ENCODE measurements at regions not wholly inside any gene's neighbourhood (a gene's known extent, or its start where the extent isn't known, plus 50 kb on each side); places are given as distances from the start of the nearest gene placed in this dataset.

DNA sequence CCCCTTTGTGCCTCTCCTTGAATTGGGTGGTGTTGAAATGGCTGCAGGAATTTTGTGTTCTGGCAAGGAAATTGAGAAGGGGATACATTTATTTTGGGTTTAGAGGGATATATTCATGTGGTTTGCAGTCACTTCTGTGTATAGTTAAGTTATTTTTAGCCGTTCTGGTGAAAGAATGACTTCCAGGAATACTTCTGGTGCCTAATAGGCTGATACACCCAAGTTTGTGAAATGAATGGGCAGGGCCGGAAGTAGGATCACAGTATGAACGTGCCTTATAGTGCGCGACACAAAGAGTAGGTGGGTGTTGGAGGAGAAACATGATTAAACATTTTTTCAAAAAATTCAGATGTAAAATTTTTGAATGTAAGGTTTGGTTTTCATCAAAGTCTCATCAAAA lies 168.6 kb upstream of the ATP5MC3 start:
- no peak for DNase-seq
- BruUV-seq (replicated peaks) = no TSS peak
- H3K9me3 ChIP-seq = no peaks in the 10 kb centered on the region
- H3K4me3 ChIP-seq (ENCODE audit: low read depth, low read length) = no peak overlapping the region
- ChIA-PET POLR2A (no interaction called here), CTCF (no interaction called here)
- no peaks in the 10 kb centered on the region for H3K4me1 ChIP-seq
- no peaks in the 10 kb centered on the region for H3K36me3 ChIP-seq (ENCODE audit: control insufficient read depth, insufficient read depth, low read length)
- Mint-ChIP-seq H3K36me3 (ENCODE audit: insufficient read depth, unreplicated experiment) (no peaks in the 10 kb centered on the region), H3K27ac (ENCODE audit: unreplicated experiment) (no peak overlapping the region), H3K4me1 (ENCODE audit: low read depth, unreplicated experiment) (no peaks in the 10 kb centered on the region), H3K27me3 (ENCODE audit: insufficient read depth, unreplicated experiment) (peaks cover 27% of the 10 kb centered on the region), H3K9me3 (ENCODE audit: unreplicated experiment) (no peaks in the 10 kb centered on the region), H3K4me3 (ENCODE audit: unreplicated experiment) (no peak overlapping the region)
- intact Hi-C loops (cut with micrococcal nuclease; ENCODE audit: unreplicated experiment) = no loop called here
- no peaks in the 10 kb centered on the region; the same call in 1 of the 2 replicates for H3K27me3 ChIP-seq (replicated peaks; ENCODE audit: control insufficient read depth, insufficient read depth, low read length)
- TF ChIP-seq, protein P1, sequence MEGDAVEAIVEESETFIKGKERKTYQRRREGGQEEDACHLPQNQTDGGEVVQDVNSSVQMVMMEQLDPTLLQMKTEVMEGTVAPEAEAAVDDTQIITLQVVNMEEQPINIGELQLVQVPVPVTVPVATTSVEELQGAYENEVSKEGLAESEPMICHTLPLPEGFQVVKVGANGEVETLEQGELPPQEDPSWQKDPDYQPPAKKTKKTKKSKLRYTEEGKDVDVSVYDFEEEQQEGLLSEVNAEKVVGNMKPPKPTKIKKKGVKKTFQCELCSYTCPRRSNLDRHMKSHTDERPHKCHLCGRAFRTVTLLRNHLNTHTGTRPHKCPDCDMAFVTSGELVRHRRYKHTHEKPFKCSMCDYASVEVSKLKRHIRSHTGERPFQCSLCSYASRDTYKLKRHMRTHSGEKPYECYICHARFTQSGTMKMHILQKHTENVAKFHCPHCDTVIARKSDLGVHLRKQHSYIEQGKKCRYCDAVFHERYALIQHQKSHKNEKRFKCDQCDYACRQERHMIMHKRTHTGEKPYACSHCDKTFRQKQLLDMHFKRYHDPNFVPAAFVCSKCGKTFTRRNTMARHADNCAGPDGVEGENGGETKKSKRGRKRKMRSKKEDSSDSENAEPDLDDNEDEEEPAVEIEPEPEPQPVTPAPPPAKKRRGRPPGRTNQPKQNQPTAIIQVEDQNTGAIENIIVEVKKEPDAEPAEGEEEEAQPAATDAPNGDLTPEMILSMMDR (IDR thresholded peaks at IDR 0.05; ENCODE audit: insufficient read depth in 1 of 2, low read depth in 1 of 2, low read length in 1 of 2, severe bottlenecking in 1 of 2, unreplicated experiment in 1 of 2) = no peak

GRCh38 chr2:175342085-175342484 lies 160.6 kb upstream of the ATP5MC3 start:
- no peaks in the 10 kb centered on the region for H3K4me1 Mint-ChIP-seq (ENCODE audit: low read depth, unreplicated experiment)
- ChIA-PET CTCF (no interaction called here), POLR2A (no interaction called here)
- no peak for DNase-seq
- BruUV-seq (replicated peaks) = no TSS peak
- no peaks in the 10 kb centered on the region for H3K36me3 ChIP-seq (ENCODE audit: control insufficient read depth, insufficient read depth, low read length)
- H3K27me3 Mint-ChIP-seq (ENCODE audit: insufficient read depth, unreplicated experiment) = peaks cover 3% of the 10 kb centered on the region
- no peaks in the 10 kb centered on the region for H3K4me1 ChIP-seq
- no peak overlapping the region for H3K27ac Mint-ChIP-seq (ENCODE audit: unreplicated experiment)
- no peak overlapping the region for H3K4me3 Mint-ChIP-seq (ENCODE audit: unreplicated experiment)
- intact Hi-C loops (cut with micrococcal nuclease; ENCODE audit: unreplicated experiment) = no loop called here
- H3K27me3 ChIP-seq (replicated peaks; ENCODE audit: control insufficient read depth, insufficient read depth, low read length) = no peaks in the 10 kb centered on the region
- no peak overlapping the region for H3K4me3 ChIP-seq (ENCODE audit: low read depth, low read length)
- TF ChIP-seq, protein P1 (IDR thresholded peaks at IDR 0.05; ENCODE audit: insufficient read depth in 1 of 2, low read depth in 1 of 2, low read length in 1 of 2, severe bottlenecking in 1 of 2, unreplicated experiment in 1 of 2) = no peak
- no peaks in the 10 kb centered on the region for H3K36me3 Mint-ChIP-seq (ENCODE audit: insufficient read depth, unreplicated experiment)
- peaks cover 13% of the 10 kb centered on the region for H3K9me3 Mint-ChIP-seq (ENCODE audit: unreplicated experiment)
- H3K9me3 ChIP-seq = peaks cover 3% of the 10 kb centered on the region; the same call in 1 of the 2 replicates

GRCh38 chr2:175330195-175330594 lies 148.7 kb upstream of the ATP5MC3 start:
- Histone ChIP-seq H3K36me3 (ENCODE audit: control insufficient read depth, insufficient read depth, low read length) (no peaks in the 10 kb centered on the region), H3K4me3 (ENCODE audit: low read depth, low read length) (no peak overlapping the region), H3K27me3 (replicated peaks; ENCODE audit: control insufficient read depth, insufficient read depth, low read length) (no peaks in the 10 kb centered on the region), H3K4me1 (no peaks in the 10 kb centered on the region), H3K9me3 (0 out of 2 replicates have a peak, but pooled peaks cover 5% of the 10 kb centered on the region)
- TF ChIP-seq, protein P1 (IDR thresholded peaks at IDR 0.05; ENCODE audit: insufficient read depth in 1 of 2, low read depth in 1 of 2, low read length in 1 of 2, severe bottlenecking in 1 of 2, unreplicated experiment in 1 of 2) = no peak
- intact Hi-C loops (cut with micrococcal nuclease; ENCODE audit: unreplicated experiment) = no loop called here
- no TSS peak for BruUV-seq (replicated peaks)
- ChIA-PET POLR2A (no interaction called here), CTCF (no interaction called here)
- H3K4me1 Mint-ChIP-seq (ENCODE audit: low read depth, unreplicated experiment) = no peaks in the 10 kb centered on the region
- no peaks in the 10 kb centered on the region for H3K36me3 Mint-ChIP-seq (ENCODE audit: insufficient read depth, unreplicated experiment)
- no peaks in the 10 kb centered on the region for H3K27me3 Mint-ChIP-seq (ENCODE audit: insufficient read depth, unreplicated experiment)
- peaks cover 7% of the 10 kb centered on the region for H3K9me3 Mint-ChIP-seq (ENCODE audit: unreplicated experiment)
- no peak overlapping the region for H3K4me3 Mint-ChIP-seq (ENCODE audit: unreplicated experiment)
- no peak for DNase-seq
- no peak overlapping the region for H3K27ac Mint-ChIP-seq (ENCODE audit: unreplicated experiment)

Data from Caco-2 (cell line).